ENCODE measurements at regions not wholly inside any gene's neighbourhood (a gene's known extent, or its start where the extent isn't known, plus 50 kb on each side); places are given as distances from the start of the nearest gene placed in this dataset.

DNA sequence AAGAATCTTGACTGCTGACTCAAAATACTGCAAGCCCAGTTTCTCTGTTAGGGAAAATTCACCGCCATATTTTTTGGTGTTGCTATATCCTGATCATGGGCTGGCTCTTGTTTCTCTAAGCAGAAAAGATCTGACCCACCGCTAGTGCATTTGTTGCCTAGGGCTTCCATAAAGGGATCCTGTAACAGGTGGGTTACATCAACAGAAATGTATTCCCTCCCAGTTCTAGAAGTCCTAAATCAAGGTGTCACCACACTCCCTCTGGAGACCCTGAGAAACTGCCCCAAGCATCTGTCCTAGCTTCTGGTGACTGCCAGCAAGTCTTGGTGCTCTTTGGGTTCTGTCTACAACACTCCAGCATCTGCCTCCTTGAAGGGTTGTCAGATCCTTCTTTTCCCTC, 99.7 kb downstream of the MAF start:
- ATAC-seq (ENCODE audit: poor library complexity): no peak
- no peak for DNase-seq
- intact Hi-C loops (cut with DNase I): no loop called here

DNA sequence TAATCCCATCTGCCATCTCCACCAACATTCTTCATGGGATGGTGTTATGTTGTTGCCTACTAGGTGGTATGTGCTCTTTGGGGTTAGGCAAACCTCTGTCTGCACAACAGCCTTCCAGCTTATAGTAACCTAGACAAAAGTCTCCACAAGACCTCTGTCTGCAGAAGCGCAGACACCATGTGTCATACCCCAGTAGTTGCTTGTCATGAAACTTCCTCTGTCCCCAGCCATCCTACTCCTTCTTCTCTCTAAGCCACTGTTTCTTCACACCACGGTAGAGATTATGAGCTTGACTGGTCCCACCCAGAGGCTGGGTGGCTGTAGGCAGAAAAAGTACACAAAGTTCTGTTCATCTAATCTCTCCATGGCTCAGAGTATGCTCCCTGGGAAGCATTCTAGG, 100.3 kb downstream of the MAF start:
- no peak for DNase-seq
- intact Hi-C loops (cut with DNase I): no loop called here
- ATAC-seq (ENCODE audit: poor library complexity): no peak

DNA sequence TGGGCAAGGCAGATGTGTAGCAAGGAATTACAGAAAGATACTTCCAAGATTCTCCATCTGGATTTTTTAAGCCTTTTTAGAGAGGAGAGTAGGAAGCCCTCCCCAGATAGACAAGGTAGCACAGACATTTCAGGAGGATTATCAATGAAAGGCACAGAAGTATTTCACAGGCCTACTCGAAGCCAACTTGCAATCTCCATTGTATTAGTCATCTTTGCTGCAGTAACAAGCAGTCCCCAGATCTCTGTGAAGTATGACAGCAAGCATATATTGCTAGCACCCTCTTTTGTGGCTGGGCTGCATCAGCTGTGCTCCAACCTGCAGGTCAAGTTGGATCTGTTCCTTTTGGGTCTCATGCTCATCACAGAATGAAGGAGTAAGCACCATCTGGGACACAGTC, 101.6 kb downstream of the MAF start:
- intact Hi-C loops (cut with DNase I): no loop called here
- no peak for DNase-seq
- ATAC-seq (ENCODE audit: poor library complexity): no peak

DNA sequence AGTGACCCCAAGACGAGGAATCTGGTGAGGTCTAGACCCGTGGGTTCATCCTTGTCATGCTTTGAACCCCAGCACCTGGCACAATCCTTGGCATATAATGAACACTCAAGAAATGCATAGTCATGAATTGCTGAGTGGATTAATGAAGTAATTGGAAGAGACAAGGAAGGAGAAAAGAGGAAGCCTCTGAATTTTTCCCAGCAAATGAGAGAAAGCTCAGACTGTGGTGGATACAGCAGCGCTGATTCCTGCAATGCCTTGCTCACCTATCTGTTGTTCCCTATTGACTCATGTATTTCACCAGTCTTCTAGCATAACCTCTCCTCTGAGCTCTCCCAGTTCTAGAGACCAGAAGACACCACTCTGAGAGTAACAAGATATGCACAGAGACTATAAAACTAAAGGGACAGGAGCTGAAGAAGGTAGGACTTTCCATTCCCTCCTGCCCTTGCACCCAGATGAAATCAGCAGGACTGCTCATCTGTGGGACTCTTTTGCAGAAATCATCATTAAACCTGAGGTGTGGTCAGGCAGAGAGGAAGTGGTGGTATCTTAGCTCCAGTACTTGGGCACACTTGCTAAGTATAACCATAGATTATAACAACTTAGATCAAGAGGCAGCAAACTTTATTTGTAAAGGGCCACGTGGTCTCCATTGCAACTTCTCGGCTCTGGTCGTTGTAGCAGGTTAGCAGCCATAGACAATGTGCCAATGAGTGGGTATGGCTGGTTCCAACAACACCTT, 102.8 kb downstream of the MAF start:
- ATAC-seq (ENCODE audit: poor library complexity): no peak
- DNase-seq: no peak
- intact Hi-C loops (cut with DNase I): no loop called here

DNA sequence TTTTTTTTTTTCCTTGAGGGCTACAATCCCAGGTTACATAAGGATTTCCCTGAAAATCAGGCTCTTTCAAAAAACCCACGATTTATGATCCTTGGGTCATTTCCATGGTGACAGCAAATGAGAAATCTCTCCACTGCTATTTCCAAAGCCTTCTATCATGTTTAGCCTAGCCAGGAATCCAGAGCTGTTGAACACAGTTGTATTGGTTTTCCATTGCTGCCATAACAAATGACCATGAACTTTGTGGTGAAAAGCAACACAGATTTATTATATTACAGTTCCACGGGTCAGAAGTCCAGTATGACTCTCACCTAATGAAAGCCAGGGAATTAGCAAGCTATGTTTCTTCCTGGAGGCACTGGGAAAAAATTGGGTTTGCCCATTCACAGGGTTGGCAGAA, 106.6 kb downstream of the MAF start:
- intact Hi-C loops (cut with DNase I): no loop called here

DNA sequence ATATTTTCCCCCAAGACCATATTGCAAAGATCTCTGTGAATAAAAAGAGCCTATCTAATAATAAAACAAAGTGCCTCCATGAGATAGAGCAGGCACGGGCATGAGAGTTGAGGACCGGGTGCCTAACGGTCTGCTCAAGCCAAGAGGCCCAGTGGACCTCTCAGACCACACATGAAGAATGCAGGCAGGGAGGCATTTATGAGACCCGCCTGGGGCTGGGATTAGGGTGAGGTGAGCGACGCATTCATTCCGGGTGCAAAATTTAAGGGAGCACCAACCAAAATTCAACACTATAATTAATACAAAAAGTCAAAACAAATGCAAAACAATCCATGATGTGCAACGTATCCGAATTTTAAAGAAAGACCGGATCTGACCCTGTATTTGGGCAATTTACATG, 108.5 kb downstream of the MAF start:
- intact Hi-C loops (cut with DNase I): no loop called here
- no peak for ATAC-seq (ENCODE audit: poor library complexity)
- DNase-seq: no peak

More for the DNA sequence above, 106.6 kb downstream of the MAF start:
- DNase-seq (no peak), ATAC-seq (ENCODE audit: poor library complexity) (no peak)

DNA sequence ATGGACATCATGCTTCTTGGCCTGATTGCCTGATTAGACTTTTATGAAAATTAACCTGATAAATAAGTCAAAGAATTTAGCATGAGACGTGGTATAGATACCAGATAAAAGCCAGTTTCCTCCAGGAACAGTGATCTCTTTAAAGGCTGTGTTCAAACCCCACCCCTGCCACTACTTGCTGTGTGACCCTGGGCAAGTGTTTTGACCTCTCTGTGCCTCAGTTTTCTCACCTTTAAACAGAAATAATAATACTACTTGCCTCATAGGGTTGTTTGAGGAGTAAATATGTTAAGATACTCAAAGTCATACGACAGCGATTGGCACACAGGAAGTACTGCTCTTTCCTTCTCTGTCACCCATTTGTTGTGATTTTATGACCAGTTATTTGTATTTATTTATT, 115.5 kb downstream of the MAF start:
- ATAC-seq (ENCODE audit: poor library complexity) (no peak), DNase-seq (no peak)
- intact Hi-C loops (cut with DNase I): no loop called here

DNA sequence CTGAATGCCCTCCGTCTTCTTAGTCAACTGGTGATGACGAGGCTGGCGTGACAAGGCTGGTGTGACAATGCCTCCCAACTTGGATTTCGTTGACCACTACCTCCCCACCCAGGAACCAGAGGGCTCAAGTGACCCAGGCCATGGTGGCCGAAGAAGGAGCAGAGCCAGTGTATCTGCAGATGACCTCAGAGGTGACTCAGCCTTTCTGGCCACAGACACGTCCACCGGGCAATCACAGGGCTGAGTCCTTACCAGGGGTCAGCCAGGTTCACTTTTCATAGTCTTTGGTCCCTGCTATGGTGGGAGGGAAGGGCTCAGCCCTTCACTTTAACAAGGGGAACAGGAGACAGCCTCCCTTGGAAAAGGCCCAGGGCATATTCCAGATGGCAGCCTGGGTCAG, 116.3 kb downstream of the MAF start:
- DNase-seq (no peak), ATAC-seq (ENCODE audit: poor library complexity) (no peak)
- intact Hi-C loops (cut with DNase I): no loop called here

DNA sequence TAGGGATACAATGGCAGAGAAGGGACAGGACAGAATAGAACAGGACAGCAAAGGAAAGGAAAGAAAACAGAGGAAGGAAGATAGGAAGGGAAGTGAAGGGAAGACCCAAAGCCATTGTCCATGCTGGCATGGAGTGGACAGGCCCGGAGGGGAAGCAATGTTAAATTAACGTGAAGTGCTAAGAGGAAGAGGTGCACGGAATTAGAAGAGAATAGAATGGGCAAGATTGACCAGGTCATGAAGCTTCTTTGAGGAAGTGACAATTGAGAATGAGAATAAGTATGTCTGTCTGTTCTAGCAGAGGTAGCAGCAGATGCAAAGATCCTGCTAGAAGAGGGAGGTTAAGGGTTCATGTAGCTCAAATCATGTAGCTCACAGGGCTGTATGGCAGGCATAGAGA, 117.2 kb downstream of the MAF start:
- intact Hi-C loops (cut with DNase I): no loop called here
- ATAC-seq (ENCODE audit: poor library complexity) (no peak), DNase-seq (no peak)

DNA sequence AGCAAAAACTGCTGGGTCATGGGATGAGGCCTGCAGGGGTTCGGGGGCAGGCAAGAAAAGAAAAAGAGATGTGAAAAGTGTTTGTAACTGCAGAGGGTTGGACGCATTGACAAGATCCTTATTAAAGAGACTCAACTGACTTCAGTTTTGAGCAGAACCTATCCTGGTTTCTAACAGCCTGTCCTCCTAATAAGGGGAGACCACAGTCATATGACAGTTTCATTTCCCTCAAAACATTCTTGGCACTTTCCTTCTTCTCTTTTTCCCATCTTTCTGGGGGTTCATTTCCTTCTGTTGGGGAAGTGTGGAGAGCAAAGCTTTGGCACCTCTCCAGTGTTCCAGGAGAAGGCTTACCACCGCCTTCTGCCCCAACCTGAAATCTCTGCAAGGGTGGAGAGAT, 118.5 kb downstream of the MAF start:
- intact Hi-C loops (cut with DNase I): no loop called here
- DNase-seq (no peak), ATAC-seq (ENCODE audit: poor library complexity) (peak; percentile 71)

DNA sequence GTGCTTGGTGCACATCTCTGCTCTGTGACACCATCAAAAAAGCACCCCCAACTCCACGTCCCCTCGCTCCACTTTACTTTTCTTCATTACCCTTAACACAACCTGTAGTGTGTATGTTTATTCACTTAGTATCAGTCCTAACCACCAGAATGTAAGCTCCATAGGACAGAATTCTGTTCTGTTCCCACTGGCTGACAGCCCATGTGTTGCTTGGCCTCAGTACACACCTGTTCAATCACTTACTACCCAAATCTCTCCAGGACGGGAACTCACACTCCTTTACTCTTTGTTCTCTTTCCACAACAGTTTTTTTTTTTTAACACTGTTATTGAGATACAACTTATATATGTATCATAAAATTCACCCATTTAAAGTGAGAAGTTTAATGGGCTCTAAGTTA, 119.6 kb downstream of the MAF start:
- intact Hi-C loops (cut with DNase I): no loop called here
- no peak for ATAC-seq (ENCODE audit: poor library complexity)
- no peak for DNase-seq

DNA sequence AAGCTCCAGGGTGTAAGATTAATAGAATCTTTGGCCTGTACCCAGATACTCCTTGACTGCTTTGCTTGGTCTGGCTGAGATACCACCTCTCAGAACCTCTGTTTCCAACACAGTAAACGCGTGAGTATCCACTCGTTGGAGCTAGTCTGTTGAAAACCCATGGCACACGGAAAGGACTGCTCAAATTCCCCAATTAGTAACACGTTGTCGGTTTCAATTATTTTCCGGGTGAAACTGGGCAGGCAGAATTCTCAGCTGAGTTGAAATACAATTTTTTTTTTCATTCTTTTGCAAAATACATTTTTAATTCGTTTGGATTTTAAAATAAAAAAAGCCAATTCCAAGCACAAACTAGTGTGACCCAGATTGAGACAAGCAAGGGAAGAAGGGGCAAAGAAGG, 120.5 kb downstream of the MAF start:
- DNase-seq: no peak
- no peak for ATAC-seq (ENCODE audit: poor library complexity)
- intact Hi-C loops (cut with DNase I): no loop called here

DNA sequence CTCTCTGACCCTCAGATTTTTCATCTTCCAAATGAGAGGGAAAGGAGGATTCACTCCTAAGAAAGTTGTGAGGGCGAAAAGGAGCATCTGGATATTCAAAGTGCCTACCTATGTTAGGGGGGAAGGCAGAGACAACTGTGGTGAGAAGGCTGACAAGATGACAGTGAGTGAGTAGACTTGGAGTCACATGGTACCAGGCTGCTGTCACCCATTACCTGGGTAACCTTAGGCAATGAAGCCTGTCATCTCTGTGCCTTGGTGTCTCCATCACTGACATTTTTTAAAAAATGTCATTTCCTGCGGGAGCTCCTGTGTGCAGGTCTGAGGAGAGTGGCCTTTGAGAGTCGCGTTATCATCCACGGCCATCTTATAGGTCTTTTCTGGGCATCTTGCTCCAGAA, 124.0 kb downstream of the MAF start:
- intact Hi-C loops (cut with DNase I): no loop called here
- DNase-seq (no peak), ATAC-seq (ENCODE audit: poor library complexity) (no peak)

DNA sequence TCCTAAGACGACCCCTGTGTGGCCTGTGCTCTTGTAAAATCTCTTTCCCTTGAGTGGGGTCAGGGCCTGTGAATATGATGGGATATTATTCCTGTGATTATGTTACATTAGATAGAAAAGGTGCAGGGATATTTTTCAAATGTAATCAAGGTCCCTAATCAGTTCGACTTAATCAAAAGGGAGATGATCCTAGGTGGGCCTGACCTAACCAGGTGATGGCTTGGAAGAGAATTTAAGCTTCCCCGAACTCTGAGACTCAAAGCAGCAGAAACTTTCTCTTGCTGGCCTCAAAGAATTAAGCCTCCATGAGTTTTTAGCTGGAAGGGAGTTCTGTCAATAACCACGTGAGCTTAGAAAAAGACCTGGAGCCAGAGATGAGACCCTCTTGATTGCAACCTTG, 124.7 kb downstream of the MAF start:
- intact Hi-C loops (cut with DNase I): no loop called here

DNA sequence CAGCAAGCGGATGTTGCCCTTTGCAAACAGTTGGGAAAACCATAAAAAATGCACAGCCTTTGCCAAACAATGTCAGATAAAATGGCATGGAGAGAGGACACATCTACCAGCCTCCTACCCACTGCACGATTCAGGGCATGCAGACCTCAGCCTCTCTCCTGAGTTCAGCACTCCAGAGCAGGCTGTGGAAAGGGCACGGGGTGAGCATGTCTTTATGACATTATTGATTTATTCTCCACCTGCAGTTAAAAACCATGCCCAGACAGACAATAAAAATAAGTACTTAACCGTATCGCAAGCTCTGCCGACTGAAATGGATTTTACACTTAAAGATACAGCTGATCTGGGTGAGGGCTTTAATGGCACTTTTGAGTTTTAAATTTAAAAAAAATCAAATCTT, 127.1 kb downstream of the MAF start:
- intact Hi-C loops (cut with DNase I): no loop called here
- ATAC-seq (ENCODE audit: poor library complexity): no peak

More for the DNA sequence above, 124.7 kb downstream of the MAF start:
- DNase-seq (no peak), ATAC-seq (ENCODE audit: poor library complexity) (no peak)

DNA sequence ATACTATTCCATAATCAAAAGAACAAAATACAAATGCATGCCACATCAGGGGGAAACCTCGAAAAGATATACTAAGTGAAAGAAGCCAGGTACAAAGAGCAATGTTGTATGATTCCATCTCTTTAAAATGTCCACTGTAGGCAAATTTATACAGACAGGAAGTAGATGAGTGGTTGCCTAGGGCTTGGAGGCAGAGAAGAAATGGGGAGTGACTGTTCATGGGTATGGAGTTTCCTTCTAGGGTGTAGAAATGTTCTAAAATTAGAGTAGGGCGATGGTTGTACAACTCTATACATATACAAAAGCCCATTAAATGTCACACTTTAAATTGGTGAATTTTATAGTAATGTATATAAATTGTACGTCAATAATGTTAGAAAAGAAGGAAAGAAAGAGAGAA, 128.1 kb downstream of the MAF start:
- ATAC-seq (ENCODE audit: poor library complexity): no peak
- intact Hi-C loops (cut with DNase I): no loop called here
- DNase-seq: no peak

More for the DNA sequence above, 127.1 kb downstream of the MAF start:
- no peak for DNase-seq

DNA sequence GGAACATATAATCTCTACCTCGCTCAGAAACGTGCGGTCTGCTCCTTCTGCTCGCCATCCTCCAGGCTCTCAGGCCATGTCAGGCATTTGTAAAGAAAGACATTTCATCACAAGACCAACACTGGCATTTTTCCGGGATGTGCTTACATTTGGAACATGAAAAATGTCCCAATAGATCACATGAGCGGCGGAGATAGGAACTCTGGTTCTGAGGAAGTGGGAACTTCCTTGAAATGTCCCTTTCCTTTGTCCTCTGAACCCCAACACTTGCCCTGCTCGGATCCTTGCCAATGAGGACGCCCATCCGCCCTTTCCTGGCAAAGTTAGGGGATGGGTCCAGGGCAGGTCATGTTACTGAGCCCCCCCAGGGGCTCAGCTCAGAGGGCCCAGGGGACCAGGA, 130.5 kb downstream of the MAF start:
- DNase-seq: peak; percentile 57
- intact Hi-C loops (cut with DNase I): no loop called here
- peak; percentile 57 for ATAC-seq (ENCODE audit: poor library complexity)

DNA sequence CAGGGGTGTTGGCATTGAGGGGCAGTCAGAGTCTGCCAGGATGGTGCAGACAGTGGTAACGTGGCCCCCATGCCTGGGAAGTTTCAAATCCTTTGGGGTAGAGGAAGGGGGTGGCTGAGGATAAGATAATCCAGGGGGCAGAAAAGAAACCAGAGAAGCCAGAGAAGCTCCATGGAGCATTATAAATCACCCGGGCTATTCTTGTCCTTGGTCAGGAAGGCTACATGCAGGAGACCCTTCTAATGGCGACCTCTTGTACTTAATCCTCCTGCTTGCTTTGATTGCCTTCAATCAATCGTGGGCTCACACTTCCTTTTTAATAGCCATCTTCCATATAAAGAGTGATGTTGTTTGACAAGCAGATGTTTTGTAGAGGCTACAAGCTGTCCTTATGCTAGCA, 131.9 kb downstream of the MAF start:
- intact Hi-C loops (cut with DNase I): no loop called here
- no peak for ATAC-seq (ENCODE audit: poor library complexity)
- no peak for DNase-seq

DNA sequence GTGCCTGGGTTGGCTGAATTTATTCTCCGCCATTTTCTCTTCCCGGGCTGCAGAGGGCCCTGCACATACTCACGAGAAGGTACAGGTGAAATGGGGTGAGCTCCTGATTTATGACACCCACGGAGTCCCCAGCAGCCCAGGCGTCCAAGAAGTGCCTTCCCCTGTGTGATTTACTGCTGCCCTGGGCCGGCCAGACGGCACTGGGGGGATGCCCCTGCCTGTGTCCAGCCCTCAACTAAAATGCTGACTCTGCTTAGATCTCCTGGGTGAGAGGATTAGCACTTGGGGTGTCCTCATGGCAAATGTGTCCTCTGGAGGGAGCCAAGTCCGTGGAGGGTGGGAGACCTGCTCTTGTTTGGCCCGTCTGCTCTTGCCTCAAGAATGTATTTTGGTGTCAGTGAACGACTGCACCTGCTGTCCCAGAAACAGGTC, 132.4 kb downstream of the MAF start:
- intact Hi-C loops (cut with DNase I): no loop called here
- ATAC-seq (ENCODE audit: poor library complexity) (no peak), DNase-seq (no peak)

DNA sequence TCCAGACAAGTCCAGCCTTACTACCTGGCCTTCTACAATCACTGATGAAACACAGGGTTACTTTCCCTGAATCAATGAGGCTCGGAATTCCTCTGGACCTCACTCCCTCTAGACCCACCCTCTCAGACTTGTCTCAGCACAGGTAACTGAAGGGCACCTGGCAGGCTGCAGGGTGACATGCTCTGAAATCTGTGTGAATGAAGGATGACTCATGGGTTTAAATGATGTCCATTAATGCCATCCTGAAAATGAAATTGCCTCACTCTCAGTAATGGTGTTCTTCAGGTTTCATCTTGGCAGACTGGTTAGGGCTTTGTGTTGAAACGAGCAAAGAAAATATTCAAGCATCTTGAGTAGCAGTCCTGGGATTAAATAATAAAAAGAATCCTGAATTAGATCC, 134.4 kb downstream of the MAF start:
- DNase-seq (no peak), ATAC-seq (ENCODE audit: poor library complexity) (no peak)
- intact Hi-C loops (cut with DNase I): no loop called here

DNA sequence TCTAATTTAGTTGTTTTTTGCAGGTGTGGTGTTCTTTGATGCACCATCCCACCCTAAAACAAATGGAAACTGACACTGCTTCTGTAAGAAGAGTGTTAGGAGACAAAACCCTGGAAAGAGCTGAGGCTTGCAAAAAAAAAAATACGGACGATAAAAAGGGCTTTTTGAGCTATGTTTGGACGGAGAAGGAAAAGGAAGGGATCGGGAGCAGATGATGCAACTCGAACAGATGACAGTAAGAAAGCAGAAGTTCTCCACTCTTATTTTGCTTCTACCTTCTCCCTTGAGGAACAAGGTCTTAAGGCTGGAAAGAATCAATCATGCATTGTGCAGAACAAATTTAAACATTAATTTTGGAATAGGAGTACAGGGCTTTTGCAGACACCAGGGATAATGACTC, 136.7 kb downstream of the MAF start:
- intact Hi-C loops (cut with DNase I): no loop called here
- DNase-seq (no peak), ATAC-seq (ENCODE audit: poor library complexity) (peak; percentile 52)

Data from Right ventricle myocardium superior (tissue), 1 donor.